ENCODE measurements at regions not wholly inside any gene's neighbourhood (a gene's known extent, or its start where the extent isn't known, plus 50 kb on each side); places are given as distances from the start of the nearest gene placed in this dataset.

DNA sequence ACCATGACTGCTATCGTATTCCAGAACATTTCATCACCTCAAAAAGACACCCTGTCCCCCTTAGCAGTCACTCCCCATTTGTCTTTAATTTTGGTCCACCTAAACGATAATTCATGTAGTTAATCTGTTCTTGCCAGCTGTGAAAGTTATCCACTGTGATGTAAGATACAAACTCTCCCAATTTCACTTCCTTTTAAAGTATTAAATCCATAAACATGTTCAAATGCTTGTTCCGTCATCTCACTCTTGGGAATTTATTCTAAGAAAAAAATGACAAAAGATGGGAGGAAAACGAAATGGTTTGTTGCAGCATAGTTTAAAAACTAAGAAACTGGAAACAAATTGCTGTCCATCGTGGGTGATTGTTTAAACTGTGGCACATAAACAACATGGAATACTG lies 53.7 kb upstream of the IRF2 start:
- DNase-seq = no peak

DNA sequence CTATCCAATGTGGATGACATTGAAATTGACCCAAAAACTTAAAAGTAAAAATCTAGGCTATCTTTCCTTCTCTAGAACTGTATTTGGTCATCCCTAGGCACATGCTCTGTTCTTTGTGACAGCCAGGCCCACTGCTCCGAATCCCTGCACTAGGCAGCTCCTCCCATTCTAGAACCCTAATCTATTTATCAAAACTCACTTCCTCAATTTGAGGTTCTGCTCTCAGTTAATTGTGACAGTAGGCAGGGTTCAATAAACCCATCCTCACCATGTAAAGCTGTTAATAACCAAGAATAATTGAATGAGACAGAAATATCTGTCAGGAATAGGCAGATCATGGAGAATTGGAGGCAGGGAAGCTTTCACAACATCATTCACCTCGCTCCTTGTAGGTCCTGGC lies 51.9 kb upstream of the IRF2 start:
- DNase-seq = no peak

Data from NCI-H69 (cell line).